ENCODE measurements at regions not wholly inside any gene's neighbourhood (a gene's known extent, or its start where the extent isn't known, plus 50 kb on each side); places are given as distances from the start of the nearest gene placed in this dataset.
A peak's percentile ranks its signal among the peaks of the same experiment; 100 is the strongest.

DNA sequence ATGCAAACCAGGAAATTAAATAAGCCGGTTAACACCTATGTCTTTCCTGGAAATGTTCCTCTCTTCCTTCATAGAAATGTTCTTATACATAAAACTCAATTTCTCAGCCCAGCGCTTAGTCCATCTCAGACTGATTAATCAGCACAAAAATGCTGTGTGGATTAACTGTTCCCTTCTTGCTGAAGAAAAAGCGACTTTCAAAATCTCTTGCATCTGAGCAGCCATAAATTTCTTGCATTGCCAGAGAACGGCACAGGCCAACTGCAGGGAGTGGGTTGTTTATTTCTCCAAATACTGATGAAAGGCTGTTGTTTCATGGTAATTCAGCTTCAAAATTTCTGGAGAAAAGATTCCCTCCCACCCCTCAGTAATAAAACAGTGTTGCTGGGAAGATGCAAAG, 517.6 kb downstream of the BTBD3 start:
- no peaks in the 10 kb centered on the region for H4K20me1 ChIP-seq (ENCODE audit: low read length)
- H3K79me2 ChIP-seq (ENCODE audit: low read length): no peaks in the 10 kb centered on the region
- no peak overlapping the region for H3K4me3 ChIP-seq (ENCODE audit: low read length)
- H3K4me2 ChIP-seq (ENCODE audit: low read length): no peak overlapping the region
- H3K9me3 ChIP-seq (ENCODE audit: low read length): no peaks in the 10 kb centered on the region
- ATAC-seq: no peak
- peaks cover 44% of the 10 kb centered on the region for H3K27me3 ChIP-seq (ENCODE audit: low read length)
- intact Hi-C loops (cut with micrococcal nuclease): no loop called here
- no peak overlapping the region for H2AFZ ChIP-seq (ENCODE audit: low read length)
- no peak overlapping the region for H3K9ac ChIP-seq (ENCODE audit: low read length)
- H3K36me3 ChIP-seq (ENCODE audit: low read depth, low read length): no peaks in the 10 kb centered on the region
- H3K9me2 ChIP-seq (replicated peaks; ENCODE audit: low read length): no peaks in the 10 kb centered on the region
- no peaks in the 10 kb centered on the region for H3K4me1 ChIP-seq (ENCODE audit: insufficient read depth, low read length)
- POLR2A ChIA-PET (ENCODE audit: unreplicated experiment): no interaction called here
- TF ChIP-seq EZH2phosphoT487 (IDR thresholded peaks at IDR 0.05; ENCODE audit: borderline replicate concordance, low read length) (no peak), EZH2 (IDR thresholded peaks at IDR 0.05; ENCODE audit: low read length, unreplicated experiment) (no peak)
- TF ChIP-seq, protein P1, sequence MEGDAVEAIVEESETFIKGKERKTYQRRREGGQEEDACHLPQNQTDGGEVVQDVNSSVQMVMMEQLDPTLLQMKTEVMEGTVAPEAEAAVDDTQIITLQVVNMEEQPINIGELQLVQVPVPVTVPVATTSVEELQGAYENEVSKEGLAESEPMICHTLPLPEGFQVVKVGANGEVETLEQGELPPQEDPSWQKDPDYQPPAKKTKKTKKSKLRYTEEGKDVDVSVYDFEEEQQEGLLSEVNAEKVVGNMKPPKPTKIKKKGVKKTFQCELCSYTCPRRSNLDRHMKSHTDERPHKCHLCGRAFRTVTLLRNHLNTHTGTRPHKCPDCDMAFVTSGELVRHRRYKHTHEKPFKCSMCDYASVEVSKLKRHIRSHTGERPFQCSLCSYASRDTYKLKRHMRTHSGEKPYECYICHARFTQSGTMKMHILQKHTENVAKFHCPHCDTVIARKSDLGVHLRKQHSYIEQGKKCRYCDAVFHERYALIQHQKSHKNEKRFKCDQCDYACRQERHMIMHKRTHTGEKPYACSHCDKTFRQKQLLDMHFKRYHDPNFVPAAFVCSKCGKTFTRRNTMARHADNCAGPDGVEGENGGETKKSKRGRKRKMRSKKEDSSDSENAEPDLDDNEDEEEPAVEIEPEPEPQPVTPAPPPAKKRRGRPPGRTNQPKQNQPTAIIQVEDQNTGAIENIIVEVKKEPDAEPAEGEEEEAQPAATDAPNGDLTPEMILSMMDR (conservative IDR thresholded peaks at IDR 0.05; ENCODE audit: low read depth, low read length): no peak
- DNase-seq: no peak
- CTCF ChIA-PET: no interaction called here
- no peak overlapping the region for H3K27ac ChIP-seq (ENCODE audit: low read length)
- no TSS peak for BruUV-seq (replicated peaks)
- H3F3A ChIP-seq (ENCODE audit: low read length, unreplicated experiment): no peaks in the 10 kb centered on the region

DNA sequence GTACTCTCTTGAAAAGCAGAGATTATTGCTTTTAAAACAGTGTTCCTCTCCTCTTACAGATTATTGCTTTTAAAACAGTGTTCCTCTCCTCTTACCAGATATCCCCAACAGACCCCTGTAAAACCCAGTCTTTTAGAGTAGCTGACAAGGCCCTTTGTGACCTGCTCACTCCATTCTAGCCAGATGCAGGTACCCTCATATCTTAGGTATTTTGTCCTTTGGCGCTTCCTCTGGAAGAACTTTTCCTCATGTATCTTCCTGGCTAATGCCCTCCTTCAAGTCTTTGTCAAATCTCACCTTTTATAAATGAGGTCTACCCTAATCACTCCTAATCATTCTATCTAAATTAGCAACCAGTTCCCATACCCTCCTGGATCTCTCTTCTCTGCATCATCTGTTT, 536.0 kb downstream of the BTBD3 start:
- H3K27me3 ChIP-seq (ENCODE audit: low read length): 0 out of 2 replicates have a peak, but pooled peaks cover 5% of the 10 kb centered on the region
- H4K20me1 ChIP-seq (ENCODE audit: low read length): no peaks in the 10 kb centered on the region
- no peak overlapping the region for H3K27ac ChIP-seq (ENCODE audit: low read length)
- H3F3A ChIP-seq (ENCODE audit: low read length, unreplicated experiment): no peaks in the 10 kb centered on the region
- CTCF ChIA-PET: no interaction called here
- POLR2A ChIA-PET (ENCODE audit: unreplicated experiment): no interaction called here
- no peak overlapping the region for H3K4me3 ChIP-seq (ENCODE audit: low read length)
- no peaks in the 10 kb centered on the region for H3K9me3 ChIP-seq (ENCODE audit: low read length)
- TF ChIP-seq, protein P1 (conservative IDR thresholded peaks at IDR 0.05; ENCODE audit: low read depth, low read length): no peak
- TF ChIP-seq EZH2 (IDR thresholded peaks at IDR 0.05; ENCODE audit: low read length, unreplicated experiment): no peak
- no peak for TF ChIP-seq EZH2phosphoT487 (IDR thresholded peaks at IDR 0.05; ENCODE audit: borderline replicate concordance, low read length)
- BruUV-seq (replicated peaks): no TSS peak
- DNase-seq (no peak), ATAC-seq (no peak)
- intact Hi-C loops (cut with micrococcal nuclease): no loop called here
- H2AFZ ChIP-seq (ENCODE audit: low read length): no peak overlapping the region
- no peaks in the 10 kb centered on the region for H3K4me1 ChIP-seq (ENCODE audit: insufficient read depth, low read length)
- H3K36me3 ChIP-seq (ENCODE audit: low read depth, low read length): no peaks in the 10 kb centered on the region
- H3K9me2 ChIP-seq (replicated peaks; ENCODE audit: low read length): no peaks in the 10 kb centered on the region
- H3K9ac ChIP-seq (ENCODE audit: low read length): no peak overlapping the region
- H3K4me2 ChIP-seq (ENCODE audit: low read length): no peak overlapping the region
- no peaks in the 10 kb centered on the region for H3K79me2 ChIP-seq (ENCODE audit: low read length)

DNA sequence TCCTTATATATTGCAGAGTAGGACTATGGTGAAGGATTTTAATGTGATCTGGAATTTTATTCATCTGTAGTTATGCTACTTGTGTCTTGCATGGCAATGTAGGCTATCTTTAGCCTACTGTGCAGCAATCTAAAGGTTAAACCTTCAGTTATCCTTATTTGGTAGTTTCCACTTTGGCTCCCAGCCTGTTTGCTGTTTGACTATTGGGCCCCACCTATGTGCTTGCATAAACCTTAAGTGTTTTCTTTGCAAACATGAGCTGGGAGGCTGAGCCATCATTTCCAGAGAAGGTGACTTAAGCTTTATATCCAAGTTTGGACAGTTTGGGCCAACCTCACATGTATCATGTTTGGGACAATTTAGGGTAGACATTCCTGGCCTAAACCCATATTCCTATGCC, 537.5 kb downstream of the BTBD3 start:
- intact Hi-C loops (cut with micrococcal nuclease): no loop called here
- Histone ChIP-seq H3K27ac (ENCODE audit: low read length) (no peak overlapping the region), H3K9me2 (replicated peaks; ENCODE audit: low read length) (no peaks in the 10 kb centered on the region), H3K4me2 (ENCODE audit: low read length) (no peak overlapping the region), H3K27me3 (ENCODE audit: low read length) (0 out of 2 replicates have a peak, but pooled peaks cover 5% of the 10 kb centered on the region), H4K20me1 (ENCODE audit: low read length) (no peaks in the 10 kb centered on the region), H3K9ac (ENCODE audit: low read length) (no peak overlapping the region), H3K36me3 (ENCODE audit: low read depth, low read length) (no peaks in the 10 kb centered on the region), H3K4me3 (ENCODE audit: low read length) (no peak overlapping the region), H3K9me3 (ENCODE audit: low read length) (no peaks in the 10 kb centered on the region), H3K4me1 (ENCODE audit: insufficient read depth, low read length) (no peaks in the 10 kb centered on the region), H2AFZ (ENCODE audit: low read length) (no peak overlapping the region), H3F3A (ENCODE audit: low read length, unreplicated experiment) (no peaks in the 10 kb centered on the region), H3K79me2 (ENCODE audit: low read length) (no peaks in the 10 kb centered on the region)
- ChIA-PET CTCF (no interaction called here), POLR2A (ENCODE audit: unreplicated experiment) (no interaction called here)
- no TSS peak for BruUV-seq (replicated peaks)
- DNase-seq: peak; percentile 33
- TF ChIP-seq, protein P1 (conservative IDR thresholded peaks at IDR 0.05; ENCODE audit: low read depth, low read length): no peak
- TF ChIP-seq EZH2phosphoT487 (IDR thresholded peaks at IDR 0.05; ENCODE audit: borderline replicate concordance, low read length) (no peak), EZH2 (IDR thresholded peaks at IDR 0.05; ENCODE audit: low read length, unreplicated experiment) (no peak)
- ATAC-seq: no peak

Measured in PC-3 (cell line).